Naive thymus-derived CD4-positive, alpha-beta T cell (primary cell): ENCODE measurements at regions not wholly inside any gene's neighbourhood (a gene's known extent, or its start where the extent isn't known, plus 50 kb on each side); places are given as distances from the start of the nearest gene placed in this dataset.
"Not testable (repeated sequence)": the region's sequence is repeated elsewhere in the genome, so short reads cannot be mapped to it uniquely, and the experiment has no call there.

Experiments used
- ATAC-seq: fragments of 150-1000 bp; cut with Tn5 transposase; 2 replicates; pipeline ENCODE4 v1.10.0; 2021; ENCODE audit warnings: mild to moderate bottlenecking, moderate library complexity
- CTCF ChIA-PET: fragments of 350-600 bp; sonication (Branson Sonifier 250); formaldehyde crosslinking; loops from one replicate; lab custom pipeline; 2021; ENCODE audit warnings: antibody characterized with exemption; lab: Charles Lee
- POLR2A ChIA-PET: fragments of 350-600 bp; sonication (Branson Sonifier 250); formaldehyde crosslinking; loops from one replicate; lab custom pipeline; 2021; ENCODE audit warnings: antibody characterized with exemption, inconsistent platforms; lab: Charles Lee
- DNase-seq, 9 donors: peaks; one replicate each; pipeline versions ENCODE4 v3.0.0 to v3.0.0-alpha.2; 2020 to 2022; ENCODE audit warnings: mixed read lengths in 1 of 9
- H3K27ac ChIP-seq: one replicate; pipeline ENCODE4 v1.7.0; 2013; ENCODE audit warnings: mild to moderate bottlenecking, low read depth, low read length, moderate library complexity
- H3K27me3 ChIP-seq, 2 donors: one replicate each; pipeline ENCODE4 v1.7.0; 2013; ENCODE audit warnings: low read length in 2 of 2, mild to moderate bottlenecking in 2 of 2, moderate library complexity in 2 of 2; ENCODE audit not compliant: control insufficient read depth in 2 of 2, insufficient read depth in 2 of 2
- H3K36me3 ChIP-seq, 3 experiments: 1 replicate in 2 of 3; 2 replicates in 1 of 3; pipeline ENCODE4 v1.7.0; 2013; ENCODE audit warnings: low read length in 3 of 3, mild to moderate bottlenecking in 3 of 3, moderate library complexity in 1 of 3; ENCODE audit not compliant: insufficient read depth in 3 of 3, control insufficient read depth in 2 of 3
- H3K4me1 ChIP-seq, 2 donors: one replicate each; pipeline ENCODE4 v1.7.0; 2013; ENCODE audit warnings: low read length in 2 of 2, mild to moderate bottlenecking in 2 of 2, moderate library complexity in 1 of 2; ENCODE audit not compliant: control insufficient read depth in 2 of 2, insufficient read depth in 2 of 2
- H3K4me3 ChIP-seq: 2 replicates; pipeline ENCODE4 v1.7.0; 2013; ENCODE audit warnings: mild to moderate bottlenecking, low read length
- H3K9me3 ChIP-seq, 3 experiments: 1 replicate in 2 of 3; 2 replicates in 1 of 3; pipeline ENCODE4 v1.7.0; 2013; ENCODE audit warnings: low read length in 3 of 3; ENCODE audit not compliant: control insufficient read depth in 2 of 3
- H3K27ac Mint-ChIP-seq, 9 donors: one replicate each; pipeline ENCODE4 v1.8.0; 2020 to 2022; ENCODE audit warnings: mixed read lengths in 9 of 9, mild to moderate bottlenecking in 8 of 9, moderate library complexity in 5 of 9, inconsistent platforms in 2 of 9
- H3K27me3 Mint-ChIP-seq, 5 donors: one replicate each; pipeline ENCODE4 v1.8.0; 2021 to 2022; ENCODE audit warnings: mixed read lengths in 5 of 5, mild to moderate bottlenecking in 1 of 5
- H3K36me3 Mint-ChIP-seq, 5 donors: one replicate each; pipeline ENCODE4 v1.8.0; 2020 to 2022; ENCODE audit warnings: mixed read lengths in 5 of 5, mild to moderate bottlenecking in 3 of 5, inconsistent platforms in 1 of 5
- H3K4me1 Mint-ChIP-seq, 7 donors: one replicate each; pipeline ENCODE4 v1.8.0; 2020 to 2022; ENCODE audit warnings: mixed read lengths in 7 of 7, mild to moderate bottlenecking in 3 of 7, inconsistent platforms in 1 of 7
- H3K4me3 Mint-ChIP-seq, 10 donors: one replicate each; pipeline ENCODE4 v1.8.0; 2020 to 2022; ENCODE audit warnings: mild to moderate bottlenecking in 10 of 10, mixed read lengths in 10 of 10, moderate library complexity in 6 of 10, inconsistent platforms in 2 of 10
- H3K9me3 Mint-ChIP-seq, 11 donors: one replicate each; pipeline ENCODE4 v1.8.0; 2020 to 2022; ENCODE audit warnings: mixed read lengths in 11 of 11, mild to moderate bottlenecking in 4 of 11, inconsistent platforms in 1 of 11, moderate library complexity in 1 of 11
- intact Hi-C, 2 donors: fragments of 100-400 bp; cut with micrococcal nuclease; formaldehyde crosslinking; loops; one replicate each; pipeline ENCODE4 v1.15.1; 2023

GRCh38 chr6:3533981-3534380, 77.1 kb upstream of the SLC22A23 start:
- DNase-seq (no peak), ATAC-seq (no peak)
- Histone ChIP-seq H3K4me1 (no peaks in the 10 kb centered on the region), H3K9me3 (no peaks in the 10 kb centered on the region), H3K27ac (no peak overlapping the region), H3K4me3 (no peak overlapping the region), H3K27me3 (no peaks in the 10 kb centered on the region), H3K36me3 (no peaks in the 10 kb centered on the region)
- H3K27ac Mint-ChIP-seq, result no peak overlapping the region
- no peaks in the 10 kb centered on the region for H3K36me3 Mint-ChIP-seq
- peaks cover 0 to 12% (median 7%) of the 10 kb centered on the region in 5 donors for H3K27me3 Mint-ChIP-seq
- ChIA-PET POLR2A (no interaction called here), CTCF (no interaction called here)
- H3K9me3 Mint-ChIP-seq, result no peaks in the 10 kb centered on the region
- H3K4me3 Mint-ChIP-seq, result no peak overlapping the region
- no peaks in the 10 kb centered on the region for H3K4me1 Mint-ChIP-seq
- intact Hi-C loops, result no loop called here

GRCh38 chr6:3532296-3532916, 75.6 kb upstream of the SLC22A23 start:
- POLR2A ChIA-PET, result no interaction called here
- intact Hi-C loops, result no loop called here
- H3K27ac Mint-ChIP-seq, result peak overlapping the region in 2 of 9 donors; percentile 13 to 56

GRCh38 chr6:3531481-3531880, 74.6 kb upstream of the SLC22A23 start:
- Histone ChIP-seq H3K9me3 (no peaks in the 10 kb centered on the region), H3K36me3 (no peaks in the 10 kb centered on the region), H3K27me3 (no peaks in the 10 kb centered on the region), H3K4me3 (no peak overlapping the region), H3K27ac (no peak overlapping the region), H3K4me1 (no peaks in the 10 kb centered on the region)
- intact Hi-C loops, result no loop called here
- DNase-seq, result no peak
- no peak for ATAC-seq
- Mint-ChIP-seq H3K27ac (no peak overlapping the region), H3K4me3 (no peak overlapping the region), H3K4me1 (no peaks in the 10 kb centered on the region), H3K9me3 (no peaks in the 10 kb centered on the region), H3K27me3 (peaks cover 0 to 9% (median 4%) of the 10 kb centered on the region in 5 donors), H3K36me3 (no peaks in the 10 kb centered on the region)
- POLR2A ChIA-PET, result no interaction called here
- CTCF ChIA-PET, result no interaction called here

More at GRCh38 chr6:3532296-3532916, 75.6 kb upstream of the SLC22A23 start:
- Histone ChIP-seq H3K36me3 (no peaks in the 10 kb centered on the region), H3K4me3 (no peak overlapping the region), H3K4me1 (no peaks in the 10 kb centered on the region), H3K27me3 (no peaks in the 10 kb centered on the region), H3K9me3 (no peaks in the 10 kb centered on the region), H3K27ac (no peak overlapping the region)
- Mint-ChIP-seq H3K27me3 (peaks cover 0 to 9% (median 4%) of the 10 kb centered on the region in 5 donors), H3K9me3 (no peaks in the 10 kb centered on the region), H3K4me1 (no peaks in the 10 kb centered on the region), H3K36me3 (no peaks in the 10 kb centered on the region), H3K4me3 (no peak overlapping the region)
- DNase-seq (no peak), ATAC-seq (no peak)
- CTCF ChIA-PET, result no interaction called here

DNA sequence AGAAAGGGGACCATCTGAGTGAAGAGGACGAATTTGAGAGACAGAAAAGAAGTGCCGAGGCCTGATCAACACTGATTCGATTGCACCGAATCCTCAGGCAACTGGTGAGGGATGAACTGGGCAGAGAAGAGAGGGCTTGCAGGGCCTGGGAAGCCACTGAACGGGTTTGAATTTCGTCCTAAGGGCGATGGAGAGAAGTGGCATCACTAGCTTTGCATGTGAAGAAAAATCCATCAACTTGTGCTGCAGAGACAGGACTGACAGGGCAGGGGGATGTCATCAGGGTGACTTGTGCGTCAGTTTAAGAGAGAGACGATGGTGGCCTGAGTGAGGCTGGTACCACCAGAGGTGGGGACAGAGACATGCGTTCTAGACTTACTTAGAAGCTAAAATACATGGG, 73.7 kb upstream of the SLC22A23 start:
- POLR2A ChIA-PET, result no interaction called here
- Mint-ChIP-seq H3K27me3 (peaks cover 0 to 9% (median 3%) of the 10 kb centered on the region in 5 donors), H3K36me3 (no peaks in the 10 kb centered on the region), H3K9me3 (no peaks in the 10 kb centered on the region), H3K4me3 (no peak overlapping the region), H3K4me1 (no peaks in the 10 kb centered on the region), H3K27ac (no peak overlapping the region)
- intact Hi-C loops, result no loop called here
- Histone ChIP-seq H3K4me1 (no peaks in the 10 kb centered on the region), H3K27me3 (no peaks in the 10 kb centered on the region), H3K27ac (no peak overlapping the region), H3K9me3 (no peaks in the 10 kb centered on the region), H3K4me3 (no peak overlapping the region), H3K36me3 (no peaks in the 10 kb centered on the region)
- ATAC-seq, result no peak
- CTCF ChIA-PET, result interaction anchor here (0.6 kb wide), 1 partner anchor 194 kb away, joined by 3 read pairs; no protein-coding TSS in a partner anchor
- DNase-seq, result no peak

DNA sequence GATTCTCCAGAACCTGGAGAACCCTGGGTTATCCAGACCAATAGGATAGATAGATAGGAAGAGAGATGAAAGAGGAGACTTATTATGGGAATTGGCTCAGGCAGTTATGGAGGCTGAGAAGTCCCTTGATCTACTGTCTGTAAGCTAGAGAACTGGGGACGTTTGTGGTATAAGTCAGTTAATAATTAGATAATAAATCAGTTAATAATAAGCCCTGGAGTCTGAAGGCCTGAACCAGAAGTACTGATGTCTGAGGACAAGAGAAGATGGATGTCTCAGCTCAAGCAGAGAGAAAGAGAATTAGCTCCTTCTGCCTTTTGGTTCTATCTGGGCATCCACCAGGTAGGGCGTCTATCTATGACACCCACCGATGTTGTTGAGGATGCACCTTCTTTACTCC, 72.9 kb upstream of the SLC22A23 start:
- Histone ChIP-seq H3K27me3 (no peaks in the 10 kb centered on the region), H3K36me3 (no peaks in the 10 kb centered on the region), H3K27ac (no peak overlapping the region), H3K9me3 (no peaks in the 10 kb centered on the region), H3K4me1 (no peaks in the 10 kb centered on the region), H3K4me3 (no peak overlapping the region)
- ATAC-seq (no peak), DNase-seq (no peak)
- ChIA-PET CTCF (no interaction called here), POLR2A (no interaction called here)
- H3K36me3 Mint-ChIP-seq, result no peaks in the 10 kb centered on the region
- peaks cover 0 to 10% (median 3%) of the 10 kb centered on the region in 5 donors for H3K27me3 Mint-ChIP-seq
- H3K9me3 Mint-ChIP-seq, result no peaks in the 10 kb centered on the region
- H3K4me1 Mint-ChIP-seq, result no peaks in the 10 kb centered on the region
- H3K4me3 Mint-ChIP-seq, result no peak overlapping the region
- no peak overlapping the region for H3K27ac Mint-ChIP-seq
- intact Hi-C loops, result no loop called here

- Histone ChIP-seq H3K36me3 (no peaks in the 10 kb centered on the region), H3K4me3 (no peak overlapping the region), H3K4me1 (no peaks in the 10 kb centered on the region), H3K27ac (no peak overlapping the region), H3K9me3 (no peaks in the 10 kb centered on the region), H3K27me3 (no peaks in the 10 kb centered on the region)
- ChIA-PET CTCF (no interaction called here), POLR2A (no interaction called here)
- Mint-ChIP-seq H3K27ac (no peak overlapping the region), H3K9me3 (no peaks in the 10 kb centered on the region), H3K4me1 (no peaks in the 10 kb centered on the region), H3K27me3 (peaks cover 0 to 10% (median 3%) of the 10 kb centered on the region in 5 donors), H3K36me3 (no peaks in the 10 kb centered on the region), H3K4me3 (no peak overlapping the region)
- DNase-seq (no peak), ATAC-seq (no peak)
- intact Hi-C loops, result no loop called here
Observed at GRCh38 chr6:3529232-3529631, 72.4 kb upstream of the SLC22A23 start.

GRCh38 chr6:3528081-3528671, 71.3 kb upstream of the SLC22A23 start:
- H3K36me3 Mint-ChIP-seq, POLR2A ChIA-PET, CTCF ChIA-PET: not testable (repeated sequence)

More at GRCh38 chr6:3528081-3528671, 71.3 kb upstream of the SLC22A23 start:
- H3K4me3 ChIP-seq, H3K27ac ChIP-seq, ATAC-seq, H3K4me1 ChIP-seq, H3K4me3 Mint-ChIP-seq, H3K9me3 ChIP-seq, H3K27ac Mint-ChIP-seq, H3K27me3 Mint-ChIP-seq, intact Hi-C loops, H3K27me3 ChIP-seq, DNase-seq, H3K4me1 Mint-ChIP-seq, H3K36me3 ChIP-seq, H3K9me3 Mint-ChIP-seq: not testable (repeated sequence)
